H1 (cell line): ENCODE measurements at regions not wholly inside any gene's neighbourhood (a gene's known extent, or its start where the extent isn't known, plus 50 kb on each side); places are given as distances from the start of the nearest gene placed in this dataset.

Experiments used
- CEBPB ChIP-seq: IDR thresholded peaks from 2 replicates; pipeline ENCODE4 v1.6.1; 2012; ENCODE audit warnings: low read depth, low read length
- CREB1 ChIP-seq: IDR thresholded peaks from 2 replicates; pipeline ENCODE4 v1.6.1; 2012; ENCODE audit warnings: inconsistent platforms
- EP300 ChIP-seq, 2 experiments: IDR thresholded peaks; 1 replicate in 1 of 2; 2 replicates in 1 of 2; pipeline ENCODE4 v1.6.1; 2011 to 2012; ENCODE audit warnings: low read depth in 2 of 2, low read length in 2 of 2, mild to moderate bottlenecking in 2 of 2, borderline replicate concordance in 1 of 2, inconsistent platforms in 1 of 2, moderate library complexity in 1 of 2
- GABPA ChIP-seq: IDR thresholded peaks from 2 replicates; pipeline ENCODE4 v1.6.1; 2011; ENCODE audit warnings: mild to moderate bottlenecking, low read length, moderate library complexity, borderline replicate concordance; ENCODE audit not compliant: insufficient read depth
- NRF1 ChIP-seq: IDR thresholded peaks from 2 replicates; pipeline ENCODE4 v1.6.1; 2011; ENCODE audit warnings: mild to moderate bottlenecking, low read depth, low read length, improper control_type of control experiment
- POLR2A ChIP-seq, 2 experiments: IDR thresholded peaks; 1 replicate in 1 of 2; 2 replicates in 1 of 2; pipeline ENCODE4 v1.6.1; 2011; ENCODE audit warnings: low read depth in 2 of 2, low read length in 2 of 2, mild to moderate bottlenecking in 2 of 2; ENCODE audit errors: control extremely low read depth in 1 of 2
- RFX5 ChIP-seq: IDR thresholded peaks from 2 replicates; pipeline ENCODE4 v1.6.1; 2011; ENCODE audit warnings: low read depth, low read length, improper control_type of control experiment, borderline replicate concordance
- ZNF274 ChIP-seq: IDR thresholded peaks from 2 replicates; pipeline ENCODE4 v1.7.0; 2012; ENCODE audit warnings: low read length, borderline replicate concordance; ENCODE audit errors: extremely low read depth
- TF ChIP-seq, protein P1 (sequence below), 3 experiments: IDR thresholded peaks; 1 replicate in 2 of 3; 2 replicates in 1 of 3; pipeline versions ENCODE4 v1.5.1 to v1.6.1; 2011; ENCODE audit warnings: low read length in 3 of 3, mild to moderate bottlenecking in 3 of 3, inconsistent platforms in 2 of 3, low read depth in 1 of 3, moderate library complexity in 1 of 3; ENCODE audit not compliant: insufficient read depth in 1 of 3; ENCODE audit errors: control extremely low read depth in 1 of 3
- TF ChIP-seq, protein P2 (sequence below): IDR thresholded peaks from 2 replicates; pipeline ENCODE4 v1.6.1; 2011; ENCODE audit warnings: low read depth, mild to moderate bottlenecking, low read length; ENCODE audit not compliant: insufficient read depth

DNA sequence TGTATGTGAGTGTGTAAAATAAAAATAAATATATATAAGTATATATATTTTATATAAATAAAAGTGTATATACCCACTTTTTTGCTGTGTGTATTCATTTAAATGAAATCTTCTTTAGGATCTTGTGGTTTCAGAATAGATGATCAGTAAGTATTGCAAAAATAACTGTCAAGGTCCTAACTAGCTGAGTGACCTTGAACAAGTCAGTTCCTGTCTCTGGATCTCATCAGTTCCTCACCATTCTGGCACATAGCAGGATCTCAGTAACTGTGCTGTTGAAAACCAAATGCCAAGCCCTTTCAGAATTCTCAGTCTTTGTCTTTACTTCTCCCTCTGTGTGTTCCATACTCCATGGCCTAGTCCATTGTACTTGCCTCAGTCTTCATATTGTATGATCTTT, 115.3 kb upstream of the CXCR4 start:
- TF ChIP-seq CREB1, result no peak
- TF ChIP-seq, protein P1, sequence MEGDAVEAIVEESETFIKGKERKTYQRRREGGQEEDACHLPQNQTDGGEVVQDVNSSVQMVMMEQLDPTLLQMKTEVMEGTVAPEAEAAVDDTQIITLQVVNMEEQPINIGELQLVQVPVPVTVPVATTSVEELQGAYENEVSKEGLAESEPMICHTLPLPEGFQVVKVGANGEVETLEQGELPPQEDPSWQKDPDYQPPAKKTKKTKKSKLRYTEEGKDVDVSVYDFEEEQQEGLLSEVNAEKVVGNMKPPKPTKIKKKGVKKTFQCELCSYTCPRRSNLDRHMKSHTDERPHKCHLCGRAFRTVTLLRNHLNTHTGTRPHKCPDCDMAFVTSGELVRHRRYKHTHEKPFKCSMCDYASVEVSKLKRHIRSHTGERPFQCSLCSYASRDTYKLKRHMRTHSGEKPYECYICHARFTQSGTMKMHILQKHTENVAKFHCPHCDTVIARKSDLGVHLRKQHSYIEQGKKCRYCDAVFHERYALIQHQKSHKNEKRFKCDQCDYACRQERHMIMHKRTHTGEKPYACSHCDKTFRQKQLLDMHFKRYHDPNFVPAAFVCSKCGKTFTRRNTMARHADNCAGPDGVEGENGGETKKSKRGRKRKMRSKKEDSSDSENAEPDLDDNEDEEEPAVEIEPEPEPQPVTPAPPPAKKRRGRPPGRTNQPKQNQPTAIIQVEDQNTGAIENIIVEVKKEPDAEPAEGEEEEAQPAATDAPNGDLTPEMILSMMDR (IDR thresholded peaks at IDR 0.05; ENCODE audit: control extremely low read depth in 1 of 3, insufficient read depth in 1 of 3, low read depth in 1 of 3, low read length in 3 of 3), result no peak
- TF ChIP-seq ZNF274, result no peak
- TF ChIP-seq EP300 (IDR thresholded peaks at IDR 0.05; ENCODE audit: borderline replicate concordance in 1 of 2, low read depth in 2 of 2, low read length in 2 of 2), result no peak
- TF ChIP-seq, protein P2, sequence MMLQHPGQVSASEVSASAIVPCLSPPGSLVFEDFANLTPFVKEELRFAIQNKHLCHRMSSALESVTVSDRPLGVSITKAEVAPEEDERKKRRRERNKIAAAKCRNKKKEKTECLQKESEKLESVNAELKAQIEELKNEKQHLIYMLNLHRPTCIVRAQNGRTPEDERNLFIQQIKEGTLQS, result no peak
- no peak for TF ChIP-seq GABPA
- no peak for TF ChIP-seq RFX5
- TF ChIP-seq CEBPB, result no peak
- TF ChIP-seq NRF1, result no peak
- no peak for TF ChIP-seq POLR2A (IDR thresholded peaks at IDR 0.05; ENCODE audit: control extremely low read depth in 1 of 2, low read depth in 2 of 2, low read length in 2 of 2)
